ENCODE measurements at regions not wholly inside any gene's neighbourhood (a gene's known extent, or its start where the extent isn't known, plus 50 kb on each side); places are given as distances from the start of the nearest gene placed in this dataset.

DNA sequence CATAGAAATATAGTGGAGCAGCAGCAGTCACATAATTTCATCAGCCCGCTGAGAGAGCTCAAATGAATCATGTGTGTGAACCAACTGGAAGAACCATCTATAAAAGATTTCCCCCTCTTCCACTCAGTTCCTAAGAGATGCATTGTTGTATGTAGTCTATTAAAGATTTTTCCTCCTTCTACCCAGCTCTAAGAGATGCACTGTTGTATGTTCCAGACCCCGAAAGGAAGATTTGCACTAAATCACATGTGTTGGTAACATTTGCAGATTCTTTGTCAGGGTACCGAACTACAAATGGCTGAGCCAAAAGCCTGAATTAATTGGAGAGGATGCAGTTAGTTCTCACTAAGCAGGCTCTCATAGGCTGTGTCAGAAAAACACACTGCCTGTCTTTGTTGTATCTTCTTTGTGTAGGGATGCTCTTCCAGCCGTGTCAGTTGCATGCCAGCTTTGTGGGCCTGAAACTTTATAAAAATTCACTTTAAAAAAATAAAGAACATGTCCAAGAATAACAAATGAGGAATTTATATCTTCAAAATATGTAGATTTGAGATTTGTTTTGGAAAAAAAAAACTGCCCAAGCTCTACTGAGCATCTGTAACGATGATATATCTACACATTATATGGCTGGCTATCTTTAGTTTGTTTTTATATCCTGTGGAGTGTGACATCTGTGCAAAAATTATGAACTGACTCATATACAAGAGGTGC lies 223.1 kb downstream of the MZT1 start:
- TF ChIP-seq RAD21 (conservative IDR thresholded peaks at IDR 0.05) (no peak), SMC3 (conservative IDR thresholded peaks at IDR 0.05; ENCODE audit: poor library complexity) (no peak), MXI1 (conservative IDR thresholded peaks at IDR 0.05; ENCODE audit: poor library complexity, severe bottlenecking) (no peak), TAF1 (IDR thresholded peaks at IDR 0.05; ENCODE audit: low read depth) (no peak), CTCF (IDR thresholded peaks at IDR 0.05; ENCODE audit: poor library complexity, severe bottlenecking) (no peak), EP300 (conservative IDR thresholded peaks at IDR 0.05; ENCODE audit: poor library complexity, severe bottlenecking) (no peak), EZH2 (IDR thresholded peaks at IDR 0.05; ENCODE audit: borderline replicate concordance, insufficient read depth, low read length, poor library complexity, severe bottlenecking) (no peak), POLR2AphosphoS5 (IDR thresholded peaks at IDR 0.05) (no peak), REST (IDR thresholded peaks at IDR 0.05; ENCODE audit: borderline replicate concordance) (no peak)
- Histone ChIP-seq H3K9ac (ENCODE audit: low read length) (no peak overlapping the region), H4K20me1 (ENCODE audit: insufficient read depth) (no peaks in the 10 kb centered on the region), H3K27me3 (ENCODE audit: insufficient read depth, low read depth, low read length) (no peaks in the 10 kb centered on the region), H3K4me3 (ENCODE audit: low read length) (no peak overlapping the region), H3K4me2 (ENCODE audit: low read length) (no peak overlapping the region), H3K36me3 (ENCODE audit: insufficient read depth, low read length) (no peaks in the 10 kb centered on the region), H3K27ac (ENCODE audit: low read length) (no peak overlapping the region), H3F3A (ENCODE audit: insufficient read depth, low read length, poor library complexity, severe bottlenecking) (no peaks in the 10 kb centered on the region), H3K9me2 (ENCODE audit: insufficient read depth, low read length) (no peaks in the 10 kb centered on the region), H3K9me3 (ENCODE audit: low read length) (no peaks in the 10 kb centered on the region), H3K79me2 (replicated peaks; ENCODE audit: insufficient read depth, low read length) (no peaks in the 10 kb centered on the region), H2AFZ (ENCODE audit: low read depth, low read length) (no peak overlapping the region)

- H3K27ac ChIP-seq (ENCODE audit: low read length): no peak overlapping the region
- TF ChIP-seq RAD21 (conservative IDR thresholded peaks at IDR 0.05): no peak
- no peak for TF ChIP-seq EZH2 (IDR thresholded peaks at IDR 0.05; ENCODE audit: borderline replicate concordance, insufficient read depth, low read length, poor library complexity, severe bottlenecking)
- no peak for TF ChIP-seq REST (IDR thresholded peaks at IDR 0.05; ENCODE audit: borderline replicate concordance)
- TF ChIP-seq MXI1 (conservative IDR thresholded peaks at IDR 0.05; ENCODE audit: poor library complexity, severe bottlenecking): no peak
- no peak for TF ChIP-seq POLR2AphosphoS5 (IDR thresholded peaks at IDR 0.05)
- no peak for TF ChIP-seq SMC3 (conservative IDR thresholded peaks at IDR 0.05; ENCODE audit: poor library complexity)
- no peak for TF ChIP-seq TAF1 (IDR thresholded peaks at IDR 0.05; ENCODE audit: low read depth)
- TF ChIP-seq EP300 (conservative IDR thresholded peaks at IDR 0.05; ENCODE audit: poor library complexity, severe bottlenecking): no peak
- no peak for TF ChIP-seq CTCF (IDR thresholded peaks at IDR 0.05; ENCODE audit: poor library complexity, severe bottlenecking)
- H3K36me3 ChIP-seq (ENCODE audit: insufficient read depth, low read length): no peaks in the 10 kb centered on the region
- H3K27me3 ChIP-seq (ENCODE audit: insufficient read depth, low read depth, low read length): no peaks in the 10 kb centered on the region
- no peaks in the 10 kb centered on the region for H3K79me2 ChIP-seq (replicated peaks; ENCODE audit: insufficient read depth, low read length)
- no peaks in the 10 kb centered on the region for H4K20me1 ChIP-seq (ENCODE audit: insufficient read depth)
- no peak overlapping the region for H3K4me3 ChIP-seq (ENCODE audit: low read length)
- H3K9me2 ChIP-seq (ENCODE audit: insufficient read depth, low read length): no peaks in the 10 kb centered on the region
- no peaks in the 10 kb centered on the region for H3K9me3 ChIP-seq (ENCODE audit: low read length)
- no peak overlapping the region for H3K9ac ChIP-seq (ENCODE audit: low read length)
- no peak overlapping the region for H2AFZ ChIP-seq (ENCODE audit: low read depth, low read length)
- H3K4me2 ChIP-seq (ENCODE audit: low read length): no peak overlapping the region
- H3F3A ChIP-seq (ENCODE audit: insufficient read depth, low read length, poor library complexity, severe bottlenecking): no peaks in the 10 kb centered on the region
Observed at GRCh38 chr13:72500851-72501250, 226.6 kb downstream of the MZT1 start.

All from neural cell (in vitro differentiated cells).